Ascending aorta (tissue), 2 donors: ENCODE measurements at regions not wholly inside any gene's neighbourhood (a gene's known extent, or its start where the extent isn't known, plus 50 kb on each side); places are given as distances from the start of the nearest gene placed in this dataset.

Experiments used
- DNase-seq, 2 donors: peaks; one replicate each; pipeline ENCODE4 v3.0.0-alpha.2; 2019; ENCODE audit warnings: low spot score in 2 of 2
- H3K27ac ChIP-seq, 2 donors: fragments of 200-600 bp; sonication (generic); one replicate each; pipeline ENCODE4 v1.5.1; 2016 to 2017; ENCODE audit warnings: mild to moderate bottlenecking in 1 of 2
- H3K27me3 ChIP-seq: fragments of 200-600 bp; sonication (generic); one replicate; pipeline ENCODE4 v1.5.1; 2017
- H3K36me3 ChIP-seq, 2 donors: fragments of 200-600 bp; sonication (generic); one replicate each; pipeline ENCODE4 v1.5.1; 2016
- H3K4me1 ChIP-seq, 2 donors: fragments of 200-600 bp; sonication (generic); one replicate each; pipeline ENCODE4 v1.5.1; 2016 to 2017; ENCODE audit warnings: mild to moderate bottlenecking in 1 of 2
- H3K4me3 ChIP-seq, 2 donors: fragments of 200-600 bp; sonication (generic); one replicate each; pipeline ENCODE4 v1.5.1; 2016 to 2017; ENCODE audit warnings: mild to moderate bottlenecking in 1 of 2
- H3K9me3 ChIP-seq, 2 donors: fragments of 200-600 bp; sonication (generic); one replicate each; pipeline ENCODE4 v1.5.1; 2016
- CTCF ChIP-seq, 3 experiments: fragments of 200-600 bp in 2 of 3; fragments of 450-650 bp in 1 of 3; sonication (generic) in 2 of 3; IDR thresholded peaks; one replicate each; pipeline ENCODE4 v1.5.1; 2016 to 2019; ENCODE audit warnings: antibody characterized with exemption in 3 of 3, mild to moderate bottlenecking in 1 of 3, moderate library complexity in 1 of 3
- intact Hi-C: fragments of 100-400 bp; cut with DNase I; formaldehyde crosslinking; loops from one replicate; pipeline ENCODE4 v1.15.1; 2023

DNA sequence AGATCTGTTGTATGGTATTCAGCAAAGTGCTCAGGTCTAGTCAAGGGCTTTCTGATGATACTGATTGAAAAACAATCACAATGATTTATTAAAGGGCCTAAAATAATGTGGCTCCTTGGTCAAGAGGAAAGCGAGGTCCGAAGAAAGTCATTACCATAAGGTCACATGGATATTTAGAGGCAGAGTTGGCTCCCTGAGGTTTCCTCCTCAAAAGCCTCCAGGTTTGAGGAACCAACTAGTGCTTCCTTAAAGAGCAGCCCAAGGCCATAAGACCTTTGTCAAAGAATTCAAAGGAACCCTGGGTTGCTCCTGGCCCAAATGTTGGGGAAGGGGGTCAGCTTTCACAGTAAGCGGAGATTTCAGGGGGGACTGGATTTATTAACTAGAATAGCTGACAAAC is 280.7 kb upstream of the ATP5MC3 start:
- no peaks in the 10 kb centered on the region for H3K36me3 ChIP-seq
- no peaks in the 10 kb centered on the region for H3K27me3 ChIP-seq
- H3K9me3 ChIP-seq: no peaks in the 10 kb centered on the region
- no peak overlapping the region for H3K4me3 ChIP-seq
- intact Hi-C loops: no loop called here
- DNase-seq: no peak
- no peak overlapping the region for H3K27ac ChIP-seq
- H3K4me1 ChIP-seq: no peaks in the 10 kb centered on the region
- TF ChIP-seq CTCF (IDR thresholded peaks at IDR 0.05): no peak

DNA sequence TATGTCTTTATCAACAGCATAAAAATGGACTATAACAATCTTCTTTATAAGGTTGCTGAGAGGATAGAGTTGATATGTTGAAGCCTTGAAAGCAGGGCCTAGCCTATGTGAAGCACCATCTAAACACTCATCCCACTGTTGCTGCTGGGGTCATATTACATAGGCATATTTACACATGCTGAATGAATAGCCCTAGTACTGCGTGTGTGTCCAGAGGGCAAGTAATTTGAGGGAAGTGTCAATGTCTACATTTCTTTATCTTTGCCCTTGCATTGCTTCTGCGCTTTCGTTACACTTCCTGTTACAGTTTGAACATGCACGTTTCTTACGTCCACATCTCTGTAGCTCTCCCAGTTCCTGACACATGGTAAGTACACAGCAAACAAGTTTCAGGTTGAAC is 280.3 kb upstream of the ATP5MC3 start:
- Histone ChIP-seq H3K9me3 (no peaks in the 10 kb centered on the region), H3K36me3 (no peaks in the 10 kb centered on the region), H3K4me1 (no peaks in the 10 kb centered on the region), H3K4me3 (no peak overlapping the region), H3K27me3 (no peaks in the 10 kb centered on the region), H3K27ac (no peak overlapping the region)
- TF ChIP-seq CTCF (IDR thresholded peaks at IDR 0.05): no peak
- intact Hi-C loops: no loop called here
- no peak for DNase-seq

- no peak for DNase-seq
- H3K9me3 ChIP-seq: no peaks in the 10 kb centered on the region
- H3K27me3 ChIP-seq: no peaks in the 10 kb centered on the region
- no peak for TF ChIP-seq CTCF (IDR thresholded peaks at IDR 0.05)
- intact Hi-C loops: no loop called here
- H3K4me3 ChIP-seq: no peak overlapping the region
- no peaks in the 10 kb centered on the region for H3K36me3 ChIP-seq
- no peak overlapping the region for H3K27ac ChIP-seq
- H3K4me1 ChIP-seq: no peaks in the 10 kb centered on the region
Observed at GRCh38 chr2:175457895-175458448, 276.5 kb upstream of the ATP5MC3 start.

DNA sequence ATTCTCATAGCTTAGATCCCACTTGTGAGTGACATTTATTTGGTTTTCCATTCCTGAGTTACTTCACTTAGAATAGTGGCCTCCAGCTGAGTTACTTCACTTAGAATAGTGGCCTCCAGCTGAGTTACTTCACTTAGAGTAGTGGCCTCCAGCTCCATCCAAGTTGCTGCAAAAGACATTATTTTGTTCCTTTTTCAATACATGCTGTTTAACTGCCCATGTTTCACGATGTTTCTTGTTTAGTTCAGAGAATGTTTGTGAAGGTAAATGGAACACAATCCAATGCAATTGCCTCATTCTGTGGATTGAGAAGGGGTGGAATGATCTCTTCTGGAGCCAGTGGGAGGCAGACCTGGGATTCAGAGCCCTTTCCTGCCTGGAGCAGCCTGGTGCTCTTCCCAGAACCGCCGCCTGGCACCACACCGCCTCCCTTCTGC is 273.5 kb upstream of the ATP5MC3 start:
- no peaks in the 10 kb centered on the region for H3K4me1 ChIP-seq
- H3K27ac ChIP-seq: no peak overlapping the region
- H3K27me3 ChIP-seq: no peaks in the 10 kb centered on the region
- intact Hi-C loops: no loop called here
- H3K4me3 ChIP-seq: no peak overlapping the region
- H3K9me3 ChIP-seq: no peaks in the 10 kb centered on the region
- no peak for DNase-seq
- TF ChIP-seq CTCF (IDR thresholded peaks at IDR 0.05): no peak
- no peaks in the 10 kb centered on the region for H3K36me3 ChIP-seq

DNA sequence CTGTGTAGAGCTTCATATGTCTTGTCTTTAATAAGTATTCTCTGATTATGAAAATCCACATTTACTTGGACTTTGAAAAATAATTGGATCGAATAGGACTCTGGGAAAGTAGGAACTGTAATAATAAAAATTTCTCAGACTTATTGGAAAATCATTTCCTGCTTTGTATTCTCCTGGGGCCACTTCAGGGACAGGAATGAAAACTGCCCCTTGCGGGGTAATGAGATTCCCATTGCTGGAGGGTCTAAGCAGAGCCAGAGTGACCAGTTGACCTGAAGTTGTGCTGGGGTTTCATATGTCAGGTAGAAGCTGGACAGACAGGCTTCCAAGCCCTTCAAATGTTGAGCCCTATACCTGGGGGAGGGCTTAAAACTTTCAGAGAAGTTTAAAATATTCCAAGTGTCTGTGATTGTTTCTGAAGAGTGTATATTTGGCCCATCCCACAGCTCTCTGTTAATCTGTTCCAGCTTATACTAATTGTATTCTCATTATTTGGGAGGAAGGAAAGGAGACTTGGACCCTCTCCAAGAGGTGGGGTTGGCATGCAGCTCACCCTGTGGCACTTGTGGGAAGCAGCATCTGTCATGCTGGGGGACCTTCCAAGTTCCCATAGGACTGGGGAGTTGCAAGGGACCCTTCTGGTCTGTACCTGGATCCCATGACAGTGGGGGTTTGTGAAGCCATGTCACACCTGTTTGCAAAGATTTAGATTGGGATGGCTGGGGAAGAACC is 268.7 kb upstream of the ATP5MC3 start:
- no peak for TF ChIP-seq CTCF (IDR thresholded peaks at IDR 0.05)
- H3K36me3 ChIP-seq: no peaks in the 10 kb centered on the region
- intact Hi-C loops: no loop called here
- H3K4me3 ChIP-seq: no peak overlapping the region
- no peaks in the 10 kb centered on the region for H3K4me1 ChIP-seq
- H3K9me3 ChIP-seq: no peaks in the 10 kb centered on the region
- no peaks in the 10 kb centered on the region for H3K27me3 ChIP-seq
- DNase-seq: no peak
- H3K27ac ChIP-seq: no peak overlapping the region
